SK-N-SH treated with all-trans-retinoic acid at 6 μM for 48 hours (cell line): ENCODE measurements at regions not wholly inside any gene's neighbourhood (a gene's known extent, or its start where the extent isn't known, plus 50 kb on each side); places are given as distances from the start of the nearest gene placed in this dataset.
"Not testable (repeated sequence)": the region's sequence is repeated elsewhere in the genome, so short reads cannot be mapped to it uniquely, and the experiment has no call there.

ENCODE experiments used
- ATAC-seq: fragments of 200-7000 bp; cut with Tn5 transposase; 3 replicates; pipeline ENCODE4 v1.9.1; 2020; ENCODE audit warnings: mild to moderate bottlenecking, moderate library complexity
- ARNTL ChIP-seq: fragments of 450-650 bp; formaldehyde crosslinking; IDR thresholded peaks from 2 replicates; pipeline ENCODE4 v1.5.0; 2020; ENCODE audit warnings: low read depth, mild to moderate bottlenecking, moderate library complexity, borderline replicate concordance
- BACH2 ChIP-seq: fragments of 250-450 bp; sonication (Bioruptor Pico); IDR thresholded peaks from 2 replicates; pipeline ENCODE4 v1.9.0; 2021; ENCODE audit warnings: mild to moderate bottlenecking, borderline replicate concordance
- CREB5 ChIP-seq: fragments of 250-450 bp; sonication (Bioruptor Pico); IDR thresholded peaks from 2 replicates; pipeline ENCODE4 v1.5.1; 2020; ENCODE audit warnings: low read depth, mild to moderate bottlenecking, moderate library complexity
- CSDC2 ChIP-seq: fragments of 250-450 bp; sonication (Bioruptor Pico); IDR thresholded peaks from 2 replicates; pipeline ENCODE4 v1.5.0; 2020; ENCODE audit warnings: mild to moderate bottlenecking, moderate library complexity
- CSRNP3 ChIP-seq: fragments of 250-450 bp; sonication (Bioruptor Pico); IDR thresholded peaks from 2 replicates; pipeline ENCODE4 v1.5.1; 2021; ENCODE audit warnings: mild to moderate bottlenecking, moderate library complexity
- ESRRG ChIP-seq: fragments of 250-450 bp; sonication (Bioruptor Pico); IDR thresholded peaks from 2 replicates; pipeline ENCODE4 v1.6.1; 2021; ENCODE audit warnings: mild to moderate bottlenecking
- GLIS3 ChIP-seq: fragments of 250-450 bp; sonication (Bioruptor Pico); IDR thresholded peaks from 2 replicates; pipeline ENCODE4 v1.5.0; 2020; ENCODE audit warnings: mild to moderate bottlenecking, moderate library complexity
- ISL1 ChIP-seq: fragments of 250-450 bp; sonication (Bioruptor Pico); IDR thresholded peaks from 2 replicates; pipeline ENCODE4 v2.1.2; 2022; ENCODE audit warnings: mild to moderate bottlenecking, moderate library complexity
- PPARA ChIP-seq: fragments of 250-450 bp; sonication (Bioruptor Pico); IDR thresholded peaks from 2 replicates; pipeline ENCODE4 v1.5.0; 2020; ENCODE audit warnings: mild to moderate bottlenecking, borderline replicate concordance
- RARB ChIP-seq: fragments of 250-450 bp; sonication (Bioruptor Pico); IDR thresholded peaks from 2 replicates; pipeline ENCODE4 v1.8.0; 2021; ENCODE audit warnings: mild to moderate bottlenecking, moderate library complexity
- SNAI2 ChIP-seq: fragments of 250-450 bp; sonication (Bioruptor Pico); IDR thresholded peaks from 2 replicates; pipeline ENCODE4 v1.5.0; 2020; ENCODE audit warnings: mild to moderate bottlenecking, moderate library complexity
- TCF4 ChIP-seq: fragments of 250-450 bp; sonication (Bioruptor Pico); IDR thresholded peaks from 2 replicates; pipeline ENCODE4 v1.8.0; 2021; ENCODE audit warnings: mild to moderate bottlenecking, moderate library complexity, borderline replicate concordance
- TOX ChIP-seq: fragments of 250-450 bp; sonication (Bioruptor Pico); IDR thresholded peaks from 2 replicates; pipeline ENCODE4 v1.8.0; 2021; ENCODE audit warnings: mild to moderate bottlenecking, moderate library complexity, borderline replicate concordance
- ZC3H10 ChIP-seq: fragments of 250-450 bp; sonication (Bioruptor Pico); IDR thresholded peaks from 2 replicates; pipeline ENCODE4 v1.5.1; 2021; ENCODE audit warnings: mild to moderate bottlenecking, moderate library complexity
- ZFP3 ChIP-seq: fragments of 250-450 bp; sonication (Bioruptor Pico); IDR thresholded peaks from 2 replicates; pipeline ENCODE4 v1.5.0; 2020; ENCODE audit warnings: mild to moderate bottlenecking, moderate library complexity
- ZNF565 ChIP-seq: fragments of 450-650 bp; formaldehyde crosslinking; conservative IDR thresholded peaks from 2 replicates; pipeline ENCODE4 v1.5.0; 2020; ENCODE audit warnings: low read depth, mild to moderate bottlenecking, moderate library complexity
- ZNF70 ChIP-seq: fragments of 450-650 bp; formaldehyde crosslinking; IDR thresholded peaks from 2 replicates; pipeline ENCODE4 v1.5.0; 2020; ENCODE audit warnings: mild to moderate bottlenecking, moderate library complexity
- ZNF8 ChIP-seq: fragments of 450-650 bp; formaldehyde crosslinking; IDR thresholded peaks from 2 replicates; pipeline ENCODE4 v1.5.0; 2020; ENCODE audit warnings: mild to moderate bottlenecking, moderate library complexity
- TF ChIP-seq, protein P1 (sequence below): fragments of 250-450 bp; sonication (Bioruptor Pico); IDR thresholded peaks from 2 replicates; pipeline ENCODE4 v1.5.0; 2020; ENCODE audit warnings: mild to moderate bottlenecking, moderate library complexity
- TF ChIP-seq, protein P2 (sequence below): fragments of 250-450 bp; sonication (Bioruptor Pico); IDR thresholded peaks from 2 replicates; pipeline ENCODE4 v1.8.0; 2020; ENCODE audit warnings: mild to moderate bottlenecking, moderate library complexity, borderline replicate concordance

- ATAC-seq: no peak
Observed at GRCh38 chrX:19245711-19246269, 97.9 kb upstream of the PDHA1 start.

GRCh38 chrX:19256986-19257385, 86.7 kb upstream of the PDHA1 start:
- ATAC-seq: no peak
- no peak for TF ChIP-seq GLIS3 (CRISPR knock-in tag)
- TF ChIP-seq ZFP3 (CRISPR knock-in tag): no peak
- no peak for TF ChIP-seq ZNF565 (CRISPR knock-in tag)
- TF ChIP-seq CSRNP3 (CRISPR knock-in tag): no peak
- TF ChIP-seq CSDC2 (CRISPR knock-in tag): no peak

More at GRCh38 chrX:19245711-19246269, 97.9 kb upstream of the PDHA1 start:
- TF ChIP-seq SNAI2 (CRISPR knock-in tag): no peak
- no peak for TF ChIP-seq ZNF70 (CRISPR knock-in tag)
- TF ChIP-seq ISL1 (CRISPR knock-in tag): no peak
- no peak for TF ChIP-seq TOX

GRCh38 chrX:19261026-19261425, 82.7 kb upstream of the PDHA1 start:
- ATAC-seq: not testable (repeated sequence)

GRCh38 chrX:19270727-19271126, 73.0 kb upstream of the PDHA1 start:
- TF ChIP-seq, protein P1, sequence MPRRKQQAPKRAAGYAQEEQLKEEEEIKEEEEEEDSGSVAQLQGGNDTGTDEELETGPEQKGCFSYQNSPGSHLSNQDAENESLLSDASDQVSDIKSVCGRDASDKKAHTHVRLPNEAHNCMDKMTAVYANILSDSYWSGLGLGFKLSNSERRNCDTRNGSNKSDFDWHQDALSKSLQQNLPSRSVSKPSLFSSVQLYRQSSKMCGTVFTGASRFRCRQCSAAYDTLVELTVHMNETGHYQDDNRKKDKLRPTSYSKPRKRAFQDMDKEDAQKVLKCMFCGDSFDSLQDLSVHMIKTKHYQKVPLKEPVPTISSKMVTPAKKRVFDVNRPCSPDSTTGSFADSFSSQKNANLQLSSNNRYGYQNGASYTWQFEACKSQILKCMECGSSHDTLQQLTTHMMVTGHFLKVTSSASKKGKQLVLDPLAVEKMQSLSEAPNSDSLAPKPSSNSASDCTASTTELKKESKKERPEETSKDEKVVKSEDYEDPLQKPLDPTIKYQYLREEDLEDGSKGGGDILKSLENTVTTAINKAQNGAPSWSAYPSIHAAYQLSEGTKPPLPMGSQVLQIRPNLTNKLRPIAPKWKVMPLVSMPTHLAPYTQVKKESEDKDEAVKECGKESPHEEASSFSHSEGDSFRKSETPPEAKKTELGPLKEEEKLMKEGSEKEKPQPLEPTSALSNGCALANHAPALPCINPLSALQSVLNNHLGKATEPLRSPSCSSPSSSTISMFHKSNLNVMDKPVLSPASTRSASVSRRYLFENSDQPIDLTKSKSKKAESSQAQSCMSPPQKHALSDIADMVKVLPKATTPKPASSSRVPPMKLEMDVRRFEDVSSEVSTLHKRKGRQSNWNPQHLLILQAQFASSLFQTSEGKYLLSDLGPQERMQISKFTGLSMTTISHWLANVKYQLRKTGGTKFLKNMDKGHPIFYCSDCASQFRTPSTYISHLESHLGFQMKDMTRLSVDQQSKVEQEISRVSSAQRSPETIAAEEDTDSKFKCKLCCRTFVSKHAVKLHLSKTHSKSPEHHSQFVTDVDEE (CRISPR knock-in tag): no peak
- TF ChIP-seq SNAI2 (CRISPR knock-in tag): no peak
- no peak for TF ChIP-seq ZNF70 (CRISPR knock-in tag)
- no peak for TF ChIP-seq RARB
- TF ChIP-seq PPARA (CRISPR knock-in tag): no peak
- no peak for ATAC-seq

DNA sequence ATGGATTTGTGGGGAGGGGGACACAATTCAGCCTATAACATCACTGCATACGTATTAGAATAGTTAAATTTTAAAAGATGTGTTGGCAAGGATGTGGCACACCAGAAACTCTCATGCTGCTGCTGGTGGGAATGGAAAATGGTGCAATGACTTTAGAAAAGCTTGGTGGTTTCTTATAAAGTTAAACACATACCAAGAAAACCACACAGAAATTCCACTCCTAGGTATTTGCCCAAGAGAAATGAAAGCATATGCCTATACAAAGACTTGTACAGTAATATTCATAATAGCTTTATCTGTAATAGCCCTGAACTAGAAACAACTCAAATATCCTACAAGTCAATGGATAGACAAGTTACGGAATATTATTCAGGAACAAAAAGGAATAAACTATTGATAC, 71.3 kb upstream of the PDHA1 start:
- TF ChIP-seq BACH2 (CRISPR knock-in tag): no peak
- no peak for TF ChIP-seq CSRNP3 (CRISPR knock-in tag)
- TF ChIP-seq ZNF565 (CRISPR knock-in tag): no peak
- TF ChIP-seq ARNTL: no peak
- no peak for TF ChIP-seq RARB
- TF ChIP-seq ZNF8 (CRISPR knock-in tag): no peak
- TF ChIP-seq, protein P2, sequence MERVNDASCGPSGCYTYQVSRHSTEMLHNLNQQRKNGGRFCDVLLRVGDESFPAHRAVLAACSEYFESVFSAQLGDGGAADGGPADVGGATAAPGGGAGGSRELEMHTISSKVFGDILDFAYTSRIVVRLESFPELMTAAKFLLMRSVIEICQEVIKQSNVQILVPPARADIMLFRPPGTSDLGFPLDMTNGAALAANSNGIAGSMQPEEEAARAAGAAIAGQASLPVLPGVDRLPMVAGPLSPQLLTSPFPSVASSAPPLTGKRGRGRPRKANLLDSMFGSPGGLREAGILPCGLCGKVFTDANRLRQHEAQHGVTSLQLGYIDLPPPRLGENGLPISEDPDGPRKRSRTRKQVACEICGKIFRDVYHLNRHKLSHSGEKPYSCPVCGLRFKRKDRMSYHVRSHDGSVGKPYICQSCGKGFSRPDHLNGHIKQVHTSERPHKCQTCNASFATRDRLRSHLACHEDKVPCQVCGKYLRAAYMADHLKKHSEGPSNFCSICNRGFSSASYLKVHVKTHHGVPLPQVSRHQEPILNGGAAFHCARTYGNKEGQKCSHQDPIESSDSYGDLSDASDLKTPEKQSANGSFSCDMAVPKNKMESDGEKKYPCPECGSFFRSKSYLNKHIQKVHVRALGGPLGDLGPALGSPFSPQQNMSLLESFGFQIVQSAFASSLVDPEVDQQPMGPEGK (CRISPR knock-in tag): no peak
- TF ChIP-seq GLIS3 (CRISPR knock-in tag): no peak
- no peak for TF ChIP-seq CSDC2 (CRISPR knock-in tag)
- TF ChIP-seq CREB5 (CRISPR knock-in tag): no peak
- TF ChIP-seq ZFP3 (CRISPR knock-in tag): no peak
- no peak for TF ChIP-seq ESRRG (CRISPR knock-in tag)
- no peak for TF ChIP-seq ZC3H10
- TF ChIP-seq, protein P1 (CRISPR knock-in tag): no peak
- no peak for TF ChIP-seq TCF4 (CRISPR knock-in tag)
- no peak for TF ChIP-seq TOX
- TF ChIP-seq ISL1 (CRISPR knock-in tag): no peak
- ATAC-seq: no peak
